H9 (cell line): ENCODE measurements at regions not wholly inside any gene's neighbourhood (a gene's known extent, or its start where the extent isn't known, plus 50 kb on each side); places are given as distances from the start of the nearest gene placed in this dataset.

Source experiments
- DNase-seq: peaks from one replicate; pipeline ENCODE4 v3.0.0-alpha.2; 2017
- H2AFZ ChIP-seq: one replicate; pipeline ENCODE4 v1.6.1; 2013; ENCODE audit warnings: mild to moderate bottlenecking, low read length, control low read depth, moderate library complexity
- H2AK5ac ChIP-seq: 2 replicates; pipeline ENCODE4 v1.6.1; 2013; ENCODE audit warnings: low read length, control low read depth, mixed read lengths; ENCODE audit not compliant: insufficient read length
- H2BK120ac ChIP-seq: one replicate; pipeline ENCODE4 v1.6.1; 2013; ENCODE audit warnings: low read depth, mild to moderate bottlenecking, low read length, control low read depth, inconsistent platforms; ENCODE audit not compliant: poor library complexity, severe bottlenecking
- H2BK12ac ChIP-seq: 2 replicates; pipeline ENCODE4 v1.6.1; 2013; ENCODE audit warnings: low read length, control low read depth, mixed read lengths, low read depth; ENCODE audit not compliant: insufficient read length
- H2BK15ac ChIP-seq: 2 replicates; pipeline ENCODE4 v1.6.1; 2013; ENCODE audit warnings: low read depth, low read length, control low read depth
- H2BK20ac ChIP-seq: one replicate; pipeline ENCODE4 v1.6.1; 2013; ENCODE audit warnings: low read depth, mild to moderate bottlenecking, low read length, control low read depth, inconsistent platforms; ENCODE audit not compliant: poor library complexity, severe bottlenecking
- H2BK5ac ChIP-seq: 2 replicates; pipeline ENCODE4 v1.6.1; 2013; ENCODE audit warnings: low read length, control low read depth, mixed read lengths; ENCODE audit not compliant: insufficient read length
- H3K14ac ChIP-seq: 2 replicates; pipeline ENCODE4 v1.6.1; 2013; ENCODE audit warnings: low read length, control low read depth; ENCODE audit not compliant: insufficient read depth
- H3K18ac ChIP-seq: 2 replicates; pipeline ENCODE4 v1.6.1; 2013; ENCODE audit warnings: low read depth, mild to moderate bottlenecking, mixed read lengths, low read length, control low read depth; ENCODE audit not compliant: insufficient read length
- H3K23ac ChIP-seq: 2 replicates; pipeline ENCODE4 v1.6.1; 2013; ENCODE audit warnings: low read length, control low read depth, mixed read lengths, low read depth; ENCODE audit not compliant: insufficient read length
- H3K23me2 ChIP-seq: 2 replicates; pipeline ENCODE4 v1.6.1; 2013; ENCODE audit warnings: low read depth, mild to moderate bottlenecking, mixed read lengths, low read length, control low read depth; ENCODE audit not compliant: insufficient read length, poor library complexity, severe bottlenecking
- H3K27ac ChIP-seq: 2 replicates; pipeline ENCODE4 v1.5.1; 2013; ENCODE audit warnings: low read length, control low read depth, mixed read lengths, low read depth; ENCODE audit not compliant: insufficient read length
- H3K27me3 ChIP-seq: 2 replicates; pipeline ENCODE4 v1.6.1; 2013; ENCODE audit warnings: low read length, control low read depth, inconsistent platforms; ENCODE audit not compliant: insufficient read depth
- H3K4ac ChIP-seq: 2 replicates; pipeline ENCODE4 v1.6.1; 2013; ENCODE audit warnings: low read depth, mild to moderate bottlenecking, control low read depth, inconsistent platforms, low read length, moderate library complexity
- H3K4me1 ChIP-seq: 2 replicates; pipeline ENCODE4 v1.6.1; 2013; ENCODE audit warnings: low read length, control low read depth, inconsistent platforms; ENCODE audit not compliant: insufficient read depth
- H3K4me2 ChIP-seq: 2 replicates; pipeline ENCODE4 v1.6.1; 2013; ENCODE audit warnings: low read length, control low read depth, mixed read lengths; ENCODE audit not compliant: insufficient read length, insufficient read depth
- H3K56ac ChIP-seq: 2 replicates; pipeline ENCODE4 v1.6.1; 2013; ENCODE audit warnings: low read depth, mild to moderate bottlenecking, mixed read lengths, low read length, control low read depth; ENCODE audit not compliant: insufficient read length
- H3K79me1 ChIP-seq: 2 replicates; pipeline ENCODE4 v1.6.1; 2013; ENCODE audit warnings: low read depth, mild to moderate bottlenecking, moderate library complexity, low read length, control low read depth, inconsistent platforms; ENCODE audit not compliant: insufficient read depth, poor library complexity, severe bottlenecking
- H3K79me2 ChIP-seq: 2 replicates; pipeline ENCODE4 v1.6.1; 2013; ENCODE audit warnings: low read length, control low read depth, inconsistent platforms; ENCODE audit not compliant: insufficient read depth
- H3K9ac ChIP-seq: 2 replicates; pipeline ENCODE4 v1.6.1; 2013; ENCODE audit warnings: low read length, control low read depth, mixed read lengths; ENCODE audit not compliant: insufficient read length; ENCODE audit errors: extremely low read depth
- H3K9me3 ChIP-seq: one replicate; pipeline ENCODE4 v1.6.1; 2013; ENCODE audit warnings: low read depth, low read length, inconsistent platforms; ENCODE audit not compliant: control insufficient read depth
- H3T11ph ChIP-seq: one replicate; pipeline ENCODE4 v1.6.1; 2013; ENCODE audit warnings: mild to moderate bottlenecking, low read length, control low read depth, inconsistent platforms
- H4K20me1 ChIP-seq: one replicate; pipeline ENCODE4 v1.6.1; 2013; ENCODE audit not compliant: control insufficient read depth, insufficient read length, insufficient read depth
- H4K5ac ChIP-seq: 2 replicates; pipeline ENCODE4 v1.6.1; 2013; ENCODE audit warnings: low read depth, mild to moderate bottlenecking, mixed read lengths, low read length, control low read depth; ENCODE audit not compliant: insufficient read length
- H4K8ac ChIP-seq: replicated peaks from 2 replicates; pipeline ENCODE4 v1.6.1; 2013; ENCODE audit warnings: low read length, control low read depth, mixed read lengths, low read depth; ENCODE audit not compliant: insufficient read length
- H4K91ac ChIP-seq: 2 replicates; pipeline ENCODE4 v1.6.1; 2013; ENCODE audit warnings: low read depth, mild to moderate bottlenecking, moderate library complexity, mixed read lengths, low read length, control low read depth; ENCODE audit not compliant: insufficient read length
- H3K27ac Mint-ChIP-seq, 3 experiments: 2 replicates in 2 of 3; 3 replicates in 1 of 3; pipeline ENCODE4 v1.8.0; 2020 to 2021; ENCODE audit warnings: mixed read lengths in 3 of 3, mild to moderate bottlenecking in 1 of 3, moderate library complexity in 1 of 3
- H3K27me3 Mint-ChIP-seq: 2 replicates; pipeline ENCODE4 v1.8.0; 2021; ENCODE audit warnings: low read depth, mild to moderate bottlenecking, moderate library complexity, mixed read lengths
- H3K36me3 Mint-ChIP-seq, 3 experiments: 2 replicates in 2 of 3; 3 replicates in 1 of 3; pipeline ENCODE4 v1.8.0; 2020 to 2021; ENCODE audit warnings: low read depth in 3 of 3, mixed read lengths in 3 of 3; ENCODE audit not compliant: insufficient read depth in 1 of 3
- H3K4me1 Mint-ChIP-seq, 2 experiments: 2 replicates each; pipeline ENCODE4 v1.8.0; 2020; ENCODE audit warnings: mixed read lengths in 2 of 2
- H3K4me3 Mint-ChIP-seq, 2 experiments: 2 replicates in 1 of 2; 3 replicates in 1 of 2; pipeline ENCODE4 v1.8.0; 2020 to 2021; ENCODE audit warnings: mild to moderate bottlenecking in 2 of 2, mixed read lengths in 2 of 2, moderate library complexity in 1 of 2
- H3K9me3 Mint-ChIP-seq, 2 experiments: 2 replicates in 1 of 2; 3 replicates in 1 of 2; pipeline ENCODE4 v1.8.0; 2020; ENCODE audit warnings: mild to moderate bottlenecking in 2 of 2, mixed read lengths in 2 of 2, moderate library complexity in 1 of 2
- WGBS: extraction: QIAGEN DNeasy Blood & Tissue Kit; methylation state at CpG from one replicate; pipeline ENCODE4 v1.1.7; 2013; ENCODE audit warnings: missing lambda C conversion rate, low lambda C conversion rate, mixed read lengths; ENCODE audit not compliant: insufficient read length; ENCODE audit errors: extremely low coverage; 5-methylcytosine and 5-hydroxymethylcytosine counted together
- TF ChIP-seq, protein P1 (sequence below): fragments of 200-600 bp; sonication (generic); conservative IDR thresholded peaks from 3 replicates; pipeline ENCODE4 v1.8.0; 2021; ENCODE audit warnings: antibody characterized with exemption, mild to moderate bottlenecking

DNA sequence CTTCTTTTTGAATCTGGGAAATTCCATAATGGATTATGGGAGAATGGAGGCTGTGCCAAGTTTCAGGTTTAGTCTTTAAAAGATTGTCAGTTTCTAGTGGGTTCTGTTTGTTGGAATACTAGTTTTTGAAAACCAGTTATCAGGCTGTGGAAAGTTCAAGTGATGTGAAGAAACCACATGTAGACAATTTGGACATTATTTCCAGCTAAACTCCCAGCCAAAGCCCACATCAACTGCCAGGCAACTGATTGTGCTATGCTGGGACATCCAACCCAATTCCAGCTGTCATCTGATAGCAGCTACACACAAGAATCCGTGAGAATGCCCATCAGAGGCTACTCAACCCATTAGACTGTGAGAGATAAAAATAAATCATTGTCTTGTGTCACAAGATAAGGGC is 546.1 kb upstream of the ADAMTS5 start:
- no peaks in the 10 kb centered on the region; a peak in 2 of 4 replicates for H3K4me1 Mint-ChIP-seq
- Histone ChIP-seq H3K79me2 (no peaks in the 10 kb centered on the region), H2AFZ (no peak overlapping the region), H4K8ac (no peak overlapping the region), H3K9me3 (peaks cover 4% of the 10 kb centered on the region), H3K23ac (no peak overlapping the region), H4K5ac (no peak overlapping the region), H2AK5ac (no peak overlapping the region), H3K27me3 (no peaks in the 10 kb centered on the region), H3K27ac (no peak overlapping the region), H4K20me1 (no peaks in the 10 kb centered on the region), H2BK120ac (no peak overlapping the region), H3K18ac (no peak overlapping the region), H3K56ac (no peak overlapping the region), H2BK5ac (no peak overlapping the region), H3K79me1 (no peaks in the 10 kb centered on the region), H3K14ac (no peak overlapping the region), H2BK15ac (no peak overlapping the region), H3T11ph (no peak overlapping the region), H4K91ac (no peak overlapping the region), H2BK12ac (no peak overlapping the region), H3K4me2 (no peak overlapping the region), H2BK20ac (no peak overlapping the region), H3K4ac (no peak overlapping the region), H3K23me2 (no peaks in the 10 kb centered on the region), H3K4me1 (no peaks in the 10 kb centered on the region), H3K9ac (no peak overlapping the region)
- TF ChIP-seq, protein P1, sequence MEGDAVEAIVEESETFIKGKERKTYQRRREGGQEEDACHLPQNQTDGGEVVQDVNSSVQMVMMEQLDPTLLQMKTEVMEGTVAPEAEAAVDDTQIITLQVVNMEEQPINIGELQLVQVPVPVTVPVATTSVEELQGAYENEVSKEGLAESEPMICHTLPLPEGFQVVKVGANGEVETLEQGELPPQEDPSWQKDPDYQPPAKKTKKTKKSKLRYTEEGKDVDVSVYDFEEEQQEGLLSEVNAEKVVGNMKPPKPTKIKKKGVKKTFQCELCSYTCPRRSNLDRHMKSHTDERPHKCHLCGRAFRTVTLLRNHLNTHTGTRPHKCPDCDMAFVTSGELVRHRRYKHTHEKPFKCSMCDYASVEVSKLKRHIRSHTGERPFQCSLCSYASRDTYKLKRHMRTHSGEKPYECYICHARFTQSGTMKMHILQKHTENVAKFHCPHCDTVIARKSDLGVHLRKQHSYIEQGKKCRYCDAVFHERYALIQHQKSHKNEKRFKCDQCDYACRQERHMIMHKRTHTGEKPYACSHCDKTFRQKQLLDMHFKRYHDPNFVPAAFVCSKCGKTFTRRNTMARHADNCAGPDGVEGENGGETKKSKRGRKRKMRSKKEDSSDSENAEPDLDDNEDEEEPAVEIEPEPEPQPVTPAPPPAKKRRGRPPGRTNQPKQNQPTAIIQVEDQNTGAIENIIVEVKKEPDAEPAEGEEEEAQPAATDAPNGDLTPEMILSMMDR = no peak
- no peaks in the 10 kb centered on the region for H3K27me3 Mint-ChIP-seq
- H3K9me3 Mint-ChIP-seq = peaks cover 15% of the 10 kb centered on the region in 2 experiments
- no peak overlapping the region for H3K4me3 Mint-ChIP-seq
- peaks cover 12 to 16% (median 14%) of the 10 kb centered on the region in 3 experiments for H3K36me3 Mint-ChIP-seq
- no peak for DNase-seq
- WGBS = no CpG with 5 or more reads among the region's 1 CpG
- no peak overlapping the region; a peak in 1 of 7 replicates for H3K27ac Mint-ChIP-seq
